Adrenal gland (tissue), 5 donors: ENCODE measurements at regions not wholly inside any gene's neighbourhood (a gene's known extent, or its start where the extent isn't known, plus 50 kb on each side); places are given as distances from the start of the nearest gene placed in this dataset.

Source experiments
- POLR2A ChIP-seq, 2 donors: fragments of 450-650 bp; IDR thresholded peaks; one replicate each; pipeline ENCODE4 v1.6.1; 2017; ENCODE audit warnings: antibody characterized with exemption in 2 of 2, mild to moderate bottlenecking in 2 of 2, moderate library complexity in 1 of 2
- TF ChIP-seq, protein P1 (sequence below), 6 experiments: fragments of 450-650 bp in 4 of 6; fragments of 200-600 bp in 2 of 6; sonication (generic) in 1 of 6; IDR thresholded peaks; 1 replicate in 5 of 6; 2 replicates in 1 of 6; pipeline versions ENCODE4 v1.5.1 to v1.8.0; 2016 to 2021; ENCODE audit warnings: antibody characterized with exemption in 6 of 6, mild to moderate bottlenecking in 2 of 6, moderate library complexity in 1 of 6
- donor health status: DM: no; HTN: no; CAD: no.

DNA sequence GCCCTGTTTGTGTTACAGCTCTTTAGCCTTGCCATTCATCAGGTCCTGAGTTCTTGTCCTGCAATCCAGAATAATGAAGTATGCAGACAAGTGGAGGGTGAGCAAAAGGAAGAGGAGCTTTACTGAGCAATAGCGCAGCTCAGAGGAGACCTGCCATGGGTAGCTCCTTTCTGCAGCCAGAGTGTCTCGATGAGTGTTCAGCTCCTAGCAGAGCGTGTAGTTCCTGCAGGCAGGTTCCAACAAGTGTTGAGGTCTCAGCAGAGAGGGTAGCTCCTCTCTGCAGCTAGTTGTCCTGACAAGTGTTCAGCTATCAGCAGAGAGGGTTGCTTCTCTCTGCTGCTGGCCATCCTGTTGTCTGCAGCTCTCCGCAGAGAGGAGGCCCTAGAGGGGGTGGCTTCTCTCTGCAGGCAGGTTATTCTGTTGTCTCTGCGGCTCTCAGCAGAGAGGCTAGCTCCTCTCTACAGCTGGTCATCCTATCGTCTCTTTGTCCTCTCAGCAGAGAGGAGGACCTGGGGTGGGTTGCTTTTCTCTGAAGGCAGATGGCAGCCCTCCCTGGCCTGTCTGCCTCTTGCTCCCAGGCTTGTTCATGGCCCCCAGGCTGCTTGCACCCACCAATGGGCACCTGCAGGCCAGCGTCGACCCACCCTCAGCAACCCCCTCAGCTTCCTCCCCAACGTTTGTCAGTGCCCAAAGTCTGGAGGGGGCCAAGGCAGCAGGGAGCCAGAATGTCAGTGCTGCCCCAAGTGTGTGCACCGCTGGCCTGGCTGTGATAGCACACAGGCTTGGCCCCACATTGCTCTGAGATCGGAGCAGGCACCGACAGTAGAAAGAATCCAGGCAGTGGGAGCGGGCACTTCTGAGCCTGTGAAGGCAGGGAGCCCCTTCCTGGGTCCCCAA is 112.5 kb upstream of the RUNX3 start:
- TF ChIP-seq, protein P1, sequence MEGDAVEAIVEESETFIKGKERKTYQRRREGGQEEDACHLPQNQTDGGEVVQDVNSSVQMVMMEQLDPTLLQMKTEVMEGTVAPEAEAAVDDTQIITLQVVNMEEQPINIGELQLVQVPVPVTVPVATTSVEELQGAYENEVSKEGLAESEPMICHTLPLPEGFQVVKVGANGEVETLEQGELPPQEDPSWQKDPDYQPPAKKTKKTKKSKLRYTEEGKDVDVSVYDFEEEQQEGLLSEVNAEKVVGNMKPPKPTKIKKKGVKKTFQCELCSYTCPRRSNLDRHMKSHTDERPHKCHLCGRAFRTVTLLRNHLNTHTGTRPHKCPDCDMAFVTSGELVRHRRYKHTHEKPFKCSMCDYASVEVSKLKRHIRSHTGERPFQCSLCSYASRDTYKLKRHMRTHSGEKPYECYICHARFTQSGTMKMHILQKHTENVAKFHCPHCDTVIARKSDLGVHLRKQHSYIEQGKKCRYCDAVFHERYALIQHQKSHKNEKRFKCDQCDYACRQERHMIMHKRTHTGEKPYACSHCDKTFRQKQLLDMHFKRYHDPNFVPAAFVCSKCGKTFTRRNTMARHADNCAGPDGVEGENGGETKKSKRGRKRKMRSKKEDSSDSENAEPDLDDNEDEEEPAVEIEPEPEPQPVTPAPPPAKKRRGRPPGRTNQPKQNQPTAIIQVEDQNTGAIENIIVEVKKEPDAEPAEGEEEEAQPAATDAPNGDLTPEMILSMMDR (IDR thresholded peaks at IDR 0.05), result no peak
- TF ChIP-seq POLR2A (IDR thresholded peaks at IDR 0.05), result no peak
